ENCODE measurements at regions not wholly inside any gene's neighbourhood (a gene's known extent, or its start where the extent isn't known, plus 50 kb on each side); places are given as distances from the start of the nearest gene placed in this dataset.

DNA sequence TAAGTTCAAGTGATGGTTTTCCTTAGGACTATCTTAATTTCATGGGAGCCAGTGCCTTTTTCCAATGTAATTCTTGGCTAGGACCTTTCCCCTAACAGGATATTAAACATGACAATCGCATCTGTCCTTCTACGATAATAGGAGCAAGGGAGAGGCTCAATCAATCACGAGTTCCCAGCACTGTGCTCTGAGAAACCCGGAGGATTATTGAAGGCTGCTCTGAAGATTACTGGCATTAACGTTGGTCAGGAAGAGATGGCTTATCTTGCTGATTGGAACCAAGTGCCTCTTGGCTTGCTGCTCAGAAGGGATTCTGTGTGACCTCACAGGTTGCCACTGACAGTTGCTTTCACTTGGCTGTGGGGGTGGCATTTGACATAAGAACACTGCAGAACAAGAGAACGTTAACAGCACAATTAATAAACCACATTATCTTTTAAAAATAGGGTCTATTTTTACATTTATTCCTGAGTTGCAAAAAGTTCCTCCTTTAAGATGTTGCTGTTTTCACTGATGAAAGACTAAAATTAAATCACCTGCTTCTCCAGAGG lies 252.1 kb upstream of the TAC1 start:
- H3K27ac ChIP-seq (ENCODE audit: low read depth, low read length, poor library complexity, severe bottlenecking): no peak overlapping the region
- intact Hi-C loops (cut with micrococcal nuclease; ENCODE audit: unreplicated experiment): no loop called here
- H3K36me3 ChIP-seq (ENCODE audit: insufficient read depth, low read length, poor library complexity, severe bottlenecking): no peaks in the 10 kb centered on the region
- no peaks in the 10 kb centered on the region for H3K4me1 ChIP-seq (ENCODE audit: insufficient read depth, low read length, poor library complexity, severe bottlenecking)
- ChIA-PET CTCF (no interaction called here), POLR2A (ENCODE audit: low non-redundant PET) (no interaction called here)
- H3K9me3 ChIP-seq (ENCODE audit: low read depth, low read length, poor library complexity, severe bottlenecking): no peaks in the 10 kb centered on the region
- no peak for DNase-seq (ENCODE audit: low spot score)
- no peaks in the 10 kb centered on the region for H3K27me3 ChIP-seq (replicated peaks; ENCODE audit: insufficient read depth, low read depth, low read length, poor library complexity)
- TF ChIP-seq, protein P1, sequence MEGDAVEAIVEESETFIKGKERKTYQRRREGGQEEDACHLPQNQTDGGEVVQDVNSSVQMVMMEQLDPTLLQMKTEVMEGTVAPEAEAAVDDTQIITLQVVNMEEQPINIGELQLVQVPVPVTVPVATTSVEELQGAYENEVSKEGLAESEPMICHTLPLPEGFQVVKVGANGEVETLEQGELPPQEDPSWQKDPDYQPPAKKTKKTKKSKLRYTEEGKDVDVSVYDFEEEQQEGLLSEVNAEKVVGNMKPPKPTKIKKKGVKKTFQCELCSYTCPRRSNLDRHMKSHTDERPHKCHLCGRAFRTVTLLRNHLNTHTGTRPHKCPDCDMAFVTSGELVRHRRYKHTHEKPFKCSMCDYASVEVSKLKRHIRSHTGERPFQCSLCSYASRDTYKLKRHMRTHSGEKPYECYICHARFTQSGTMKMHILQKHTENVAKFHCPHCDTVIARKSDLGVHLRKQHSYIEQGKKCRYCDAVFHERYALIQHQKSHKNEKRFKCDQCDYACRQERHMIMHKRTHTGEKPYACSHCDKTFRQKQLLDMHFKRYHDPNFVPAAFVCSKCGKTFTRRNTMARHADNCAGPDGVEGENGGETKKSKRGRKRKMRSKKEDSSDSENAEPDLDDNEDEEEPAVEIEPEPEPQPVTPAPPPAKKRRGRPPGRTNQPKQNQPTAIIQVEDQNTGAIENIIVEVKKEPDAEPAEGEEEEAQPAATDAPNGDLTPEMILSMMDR (conservative IDR thresholded peaks at IDR 0.05; ENCODE audit: low read depth, low read length): no peak
- no peak for TF ChIP-seq EZH2 (IDR thresholded peaks at IDR 0.05; ENCODE audit: borderline replicate concordance, low read depth, low read length, poor library complexity, severe bottlenecking)
- BruUV-seq (replicated peaks): no TSS peak
- no peak overlapping the region for H3K4me3 ChIP-seq (ENCODE audit: low read depth, low read length, poor library complexity, severe bottlenecking)

DNA sequence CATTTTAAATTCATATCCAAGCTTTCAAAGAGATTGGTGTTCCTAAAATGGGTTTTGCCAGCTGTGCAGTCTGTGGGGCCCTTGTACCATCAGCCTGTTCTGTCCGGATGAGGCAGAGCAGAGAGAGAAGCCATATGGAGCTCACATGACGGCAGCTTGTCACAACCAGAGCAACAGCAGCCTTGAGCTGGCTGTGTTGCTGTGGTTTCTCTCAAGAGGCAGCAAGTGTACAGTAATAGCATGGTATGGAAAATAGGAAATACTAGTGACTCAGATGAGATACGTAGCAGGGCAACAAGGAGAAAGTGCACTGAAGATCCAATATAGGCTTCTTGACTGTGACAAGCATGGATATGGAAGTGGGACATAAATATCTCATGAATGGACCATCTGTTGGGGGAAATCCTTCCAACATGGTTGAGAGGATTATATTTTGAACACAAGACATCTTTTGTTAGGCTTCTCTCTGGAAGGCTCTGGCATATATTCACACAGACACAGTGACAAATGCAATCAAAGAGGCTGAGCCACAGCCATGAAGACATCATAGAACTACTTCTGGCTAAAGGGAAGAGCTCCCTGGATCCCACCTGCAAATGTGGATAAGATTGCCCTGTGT lies 251.0 kb upstream of the TAC1 start:
- intact Hi-C loops (cut with micrococcal nuclease; ENCODE audit: unreplicated experiment): no loop called here
- no TSS peak for BruUV-seq (replicated peaks)
- DNase-seq (ENCODE audit: low spot score): no peak
- ChIA-PET CTCF (no interaction called here), POLR2A (ENCODE audit: low non-redundant PET) (no interaction called here)
- no peaks in the 10 kb centered on the region for H3K36me3 ChIP-seq (ENCODE audit: insufficient read depth, low read length, poor library complexity, severe bottlenecking)
- H3K4me1 ChIP-seq (ENCODE audit: insufficient read depth, low read length, poor library complexity, severe bottlenecking): no peaks in the 10 kb centered on the region
- no peak for TF ChIP-seq EZH2 (IDR thresholded peaks at IDR 0.05; ENCODE audit: borderline replicate concordance, low read depth, low read length, poor library complexity, severe bottlenecking)
- TF ChIP-seq, protein P1 (conservative IDR thresholded peaks at IDR 0.05; ENCODE audit: low read depth, low read length): no peak
- no peaks in the 10 kb centered on the region for H3K9me3 ChIP-seq (ENCODE audit: low read depth, low read length, poor library complexity, severe bottlenecking)
- H3K27ac ChIP-seq (ENCODE audit: low read depth, low read length, poor library complexity, severe bottlenecking): no peak overlapping the region
- no peak overlapping the region for H3K4me3 ChIP-seq (ENCODE audit: low read depth, low read length, poor library complexity, severe bottlenecking)
- no peaks in the 10 kb centered on the region for H3K27me3 ChIP-seq (replicated peaks; ENCODE audit: insufficient read depth, low read depth, low read length, poor library complexity)

DNA sequence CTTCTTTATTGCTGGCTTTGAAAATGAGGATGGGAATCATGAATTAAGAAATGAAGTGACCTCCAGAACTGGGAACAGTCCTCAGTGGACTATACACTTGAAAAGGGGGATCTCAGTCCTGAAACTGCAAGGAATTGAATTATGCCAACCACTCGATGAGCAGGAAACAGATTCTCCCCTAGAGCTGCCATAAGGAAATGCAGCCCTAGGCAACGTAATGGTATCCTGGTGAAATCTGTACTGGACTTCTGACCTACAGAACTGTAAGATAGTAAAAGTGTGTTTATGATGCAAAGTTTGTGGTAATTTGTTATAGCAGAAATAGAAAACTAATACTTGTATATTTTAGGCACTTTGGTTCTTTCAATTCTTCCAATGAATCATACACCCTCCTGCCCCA lies 236.4 kb upstream of the TAC1 start:
- intact Hi-C loops (cut with micrococcal nuclease; ENCODE audit: unreplicated experiment): no loop called here
- BruUV-seq (replicated peaks): no TSS peak

More for the DNA sequence above, 236.4 kb upstream of the TAC1 start:
- H3K27ac ChIP-seq (ENCODE audit: low read depth, low read length, poor library complexity, severe bottlenecking): no peak overlapping the region
- ChIA-PET CTCF (no interaction called here), POLR2A (ENCODE audit: low non-redundant PET) (interaction anchor here (0.6 kb wide), 1 partner anchor 396 kb away, joined by 11 read pairs; no protein-coding TSS in a partner anchor)
- TF ChIP-seq, protein P1 (conservative IDR thresholded peaks at IDR 0.05; ENCODE audit: low read depth, low read length): no peak
- H3K36me3 ChIP-seq (ENCODE audit: insufficient read depth, low read length, poor library complexity, severe bottlenecking): no peaks in the 10 kb centered on the region
- H3K4me1 ChIP-seq (ENCODE audit: insufficient read depth, low read length, poor library complexity, severe bottlenecking): no peaks in the 10 kb centered on the region
- H3K9me3 ChIP-seq (ENCODE audit: low read depth, low read length, poor library complexity, severe bottlenecking): no peaks in the 10 kb centered on the region
- no peak overlapping the region for H3K4me3 ChIP-seq (ENCODE audit: low read depth, low read length, poor library complexity, severe bottlenecking)
- no peaks in the 10 kb centered on the region for H3K27me3 ChIP-seq (replicated peaks; ENCODE audit: insufficient read depth, low read depth, low read length, poor library complexity)
- no peak for DNase-seq (ENCODE audit: low spot score)
